Bone marrow (tissue), 2 donors: ENCODE measurements at regions not wholly inside any gene's neighbourhood (a gene's known extent, or its start where the extent isn't known, plus 50 kb on each side); places are given as distances from the start of the nearest gene placed in this dataset.
"Not testable (repeated sequence)": the region's sequence is repeated elsewhere in the genome, so short reads cannot be mapped to it uniquely, and the experiment has no call there.

Source experiments
- DNase-seq, 2 donors: peaks; one replicate each; lab custom pipeline; 2025; lab: John Stamatoyannopoulos, UW

GRCh38 chrX:42832764-42833549 is 55.0 kb upstream of the PPP1R2C start:
- no peak for DNase-seq

GRCh38 chrX:42833550-42833940 is 55.6 kb upstream of the PPP1R2C start:
- not testable (repeated sequence) for DNase-seq

GRCh38 chrX:42837101-42837726 is 59.3 kb upstream of the PPP1R2C start:
- no peak for DNase-seq

- DNase-seq, result no peak
Measured at GRCh38 chrX:42837747-42838146, 59.8 kb upstream of the PPP1R2C start.

GRCh38 chrX:42839632-42840031 is 61.7 kb upstream of the PPP1R2C start:
- DNase-seq, result no peak

GRCh38 chrX:42846741-42847140 is 68.8 kb upstream of the PPP1R2C start:
- no peak for DNase-seq

GRCh38 chrX:42855259-42855658 is 77.3 kb upstream of the PPP1R2C start:
- DNase-seq, result no peak

- no peak for DNase-seq
Measured at GRCh38 chrX:42857766-42858165, 79.8 kb upstream of the PPP1R2C start.

GRCh38 chrX:42869011-42869410 is 91.0 kb upstream of the PPP1R2C start:
- no peak for DNase-seq

GRCh38 chrX:42869659-42870476 is 91.9 kb upstream of the PPP1R2C start:
- no peak for DNase-seq

GRCh38 chrX:42886519-42886918 is 108.6 kb upstream of the PPP1R2C start:
- DNase-seq, result no peak

GRCh38 chrX:42900947-42901346 is 123.0 kb upstream of the PPP1R2C start:
- no peak for DNase-seq

GRCh38 chrX:42902513-42902912 is 124.5 kb upstream of the PPP1R2C start:
- no peak for DNase-seq

- DNase-seq, result no peak
Measured at GRCh38 chrX:42920752-42921151, 142.8 kb upstream of the PPP1R2C start.

- no peak for DNase-seq
Measured at GRCh38 chrX:42930071-42930470, 152.1 kb upstream of the PPP1R2C start.

- no peak for DNase-seq
Measured at GRCh38 chrX:42930951-42931350, 153.0 kb upstream of the PPP1R2C start.

GRCh38 chrX:42933187-42933586 is 155.2 kb upstream of the PPP1R2C start:
- DNase-seq, result no peak

GRCh38 chrX:42934020-42934726 is 156.2 kb upstream of the PPP1R2C start:
- DNase-seq, result peak in 1 of 2 donors; percentile 30

- no peak for DNase-seq
Measured at GRCh38 chrX:42941671-42942070, 163.7 kb upstream of the PPP1R2C start.

- no peak for DNase-seq
Measured at GRCh38 chrX:42943051-42943974, 165.3 kb upstream of the PPP1R2C start.

- DNase-seq, result no peak
Measured at GRCh38 chrX:42944381-42944998, 166.5 kb upstream of the PPP1R2C start.
